Right renal cortex interstitium (tissue), 3 donors: ENCODE measurements at regions not wholly inside any gene's neighbourhood (a gene's known extent, or its start where the extent isn't known, plus 50 kb on each side); places are given as distances from the start of the nearest gene placed in this dataset.

ENCODE experiments used
- DNase-seq, 3 donors: peaks; one replicate each; pipeline ENCODE4 v3.0.0-alpha.2; 2013; ENCODE audit warnings: low read depth in 3 of 3, low spot score in 2 of 3

GRCh38 chr14:101001311-101002069, 98.0 kb upstream of the RTL1 start:
- no peak for DNase-seq

DNA sequence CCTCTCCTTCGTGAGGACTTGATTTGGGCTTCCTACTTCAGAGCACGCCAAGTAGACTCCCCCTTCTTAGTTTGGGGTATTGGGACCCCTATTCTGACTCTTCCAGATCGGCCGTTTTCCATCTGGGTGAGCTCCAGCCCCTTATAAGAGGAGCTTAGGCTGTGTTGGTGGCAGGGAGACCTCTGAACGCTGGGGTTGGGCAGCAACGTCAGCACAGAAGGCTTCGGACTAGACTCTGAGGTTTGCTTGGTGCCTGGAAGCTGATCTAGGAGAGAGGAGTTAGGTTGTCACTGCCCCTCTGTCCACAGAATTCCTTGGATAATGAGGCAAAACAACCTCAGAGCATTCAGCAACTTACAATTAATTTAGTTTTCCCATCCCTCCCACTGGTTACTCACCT, 99.2 kb upstream of the RTL1 start:
- DNase-seq: no peak

- DNase-seq: no peak
Measured at GRCh38 chr14:101004176-101004575, 100.7 kb upstream of the RTL1 start.

DNA sequence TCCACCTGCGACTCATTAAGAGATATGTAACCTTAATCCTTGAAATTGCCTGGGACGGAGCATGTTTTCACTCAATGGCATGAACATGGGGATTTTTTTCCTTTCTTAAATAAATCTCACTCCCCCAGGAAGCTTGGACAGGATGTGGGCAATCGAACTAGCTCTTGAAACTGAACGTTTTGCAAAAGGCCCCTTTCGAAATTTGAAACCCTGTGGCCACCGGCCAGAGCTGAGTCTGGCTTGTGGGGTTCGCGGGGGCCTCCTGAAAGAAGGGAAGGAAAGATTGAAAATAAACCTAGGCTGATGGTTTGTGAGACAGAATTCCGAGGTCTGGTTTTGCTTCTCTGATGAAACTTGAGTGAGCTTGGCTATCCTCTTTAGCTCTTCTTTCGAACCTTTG, 101.4 kb upstream of the RTL1 start:
- DNase-seq: peak in 1 of 3 donors; percentile 1

GRCh38 chr14:101005447-101005846, 101.9 kb upstream of the RTL1 start:
- no peak for DNase-seq

DNA sequence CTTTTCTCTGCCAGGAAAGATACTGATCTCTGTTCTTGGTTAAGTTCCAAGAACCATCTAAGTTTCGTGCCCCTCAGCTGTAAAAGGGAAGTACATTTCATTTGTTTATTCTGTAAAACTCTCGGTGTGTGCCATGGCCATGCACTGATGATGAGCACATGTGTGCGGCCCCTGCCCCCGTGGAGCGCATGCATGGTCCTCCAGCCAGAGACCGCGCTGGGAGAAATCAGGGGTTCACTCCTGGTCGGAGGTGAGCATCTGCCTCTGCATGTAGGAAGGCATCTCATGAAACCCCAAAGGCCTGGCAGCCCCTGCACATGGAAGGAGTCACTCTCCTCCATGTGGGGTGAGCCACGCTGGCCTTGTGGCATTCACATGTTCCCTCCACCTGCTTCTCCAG, 102.5 kb upstream of the RTL1 start:
- no peak for DNase-seq

- no peak for DNase-seq
Measured at GRCh38 chr14:101007004-101007614, 103.6 kb upstream of the RTL1 start.

GRCh38 chr14:101007765-101008164, 104.2 kb upstream of the RTL1 start:
- no peak for DNase-seq

GRCh38 chr14:101008196-101008595, 104.7 kb upstream of the RTL1 start:
- no peak for DNase-seq

DNA sequence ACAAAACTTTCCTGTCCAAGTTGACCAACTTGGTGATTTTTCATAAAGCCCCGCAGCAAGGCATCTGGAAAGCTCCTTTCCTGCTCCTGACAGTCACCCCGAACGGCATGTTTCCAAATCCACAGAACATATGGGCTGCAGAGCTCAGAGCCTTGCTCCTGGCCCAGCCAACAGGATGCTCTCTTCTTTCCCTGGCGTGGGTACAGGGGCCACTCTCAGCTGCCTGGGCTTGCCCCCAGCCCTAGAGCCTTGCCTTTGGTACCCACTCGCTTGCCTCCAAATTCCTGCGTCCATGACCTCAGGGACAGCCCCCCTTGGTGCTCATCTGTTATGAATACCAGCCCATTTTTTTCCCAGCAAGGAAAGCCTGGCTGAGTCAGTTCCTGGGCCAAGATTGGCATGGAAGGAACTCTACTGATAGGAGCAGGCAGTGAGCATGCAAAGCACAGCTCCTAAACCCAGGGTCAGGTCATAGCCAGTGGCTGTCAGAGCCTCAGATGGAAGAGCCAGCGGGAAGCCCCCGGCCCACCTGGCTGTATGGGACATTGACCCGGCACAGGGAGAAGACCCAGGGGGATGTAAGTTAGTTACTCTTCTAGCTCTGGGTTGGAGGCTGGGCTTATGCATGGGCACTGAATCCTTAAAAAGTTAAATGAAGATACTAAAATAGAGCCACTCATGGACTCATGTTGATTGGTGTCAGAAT, 105.3 kb upstream of the RTL1 start:
- no peak for DNase-seq

- no peak for DNase-seq
Measured at GRCh38 chr14:101009531-101009930, 106.0 kb upstream of the RTL1 start.

- DNase-seq: no peak
Measured at GRCh38 chr14:101010293-101010692, 106.8 kb upstream of the RTL1 start.

DNA sequence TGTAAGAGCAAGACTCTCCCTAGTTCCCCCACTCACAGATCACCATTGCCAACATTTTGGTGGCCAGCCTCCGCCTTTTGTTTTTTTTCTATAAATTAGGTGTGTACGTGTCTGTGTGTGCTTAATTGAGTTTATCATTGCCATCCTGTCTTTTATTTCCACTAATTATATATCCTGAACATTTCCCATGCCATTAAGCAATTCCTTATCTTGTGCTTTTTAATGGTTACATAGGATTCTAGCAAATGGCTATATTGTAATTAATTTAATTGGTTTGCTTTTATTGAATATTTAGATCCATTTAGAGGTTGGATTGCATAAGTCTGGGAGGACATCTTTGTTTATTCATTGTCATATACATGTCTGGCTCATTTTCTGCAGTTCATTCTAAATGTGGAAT, 107.3 kb upstream of the RTL1 start:
- no peak for DNase-seq

GRCh38 chr14:101017209-101017608, 113.7 kb upstream of the RTL1 start:
- DNase-seq: no peak

DNA sequence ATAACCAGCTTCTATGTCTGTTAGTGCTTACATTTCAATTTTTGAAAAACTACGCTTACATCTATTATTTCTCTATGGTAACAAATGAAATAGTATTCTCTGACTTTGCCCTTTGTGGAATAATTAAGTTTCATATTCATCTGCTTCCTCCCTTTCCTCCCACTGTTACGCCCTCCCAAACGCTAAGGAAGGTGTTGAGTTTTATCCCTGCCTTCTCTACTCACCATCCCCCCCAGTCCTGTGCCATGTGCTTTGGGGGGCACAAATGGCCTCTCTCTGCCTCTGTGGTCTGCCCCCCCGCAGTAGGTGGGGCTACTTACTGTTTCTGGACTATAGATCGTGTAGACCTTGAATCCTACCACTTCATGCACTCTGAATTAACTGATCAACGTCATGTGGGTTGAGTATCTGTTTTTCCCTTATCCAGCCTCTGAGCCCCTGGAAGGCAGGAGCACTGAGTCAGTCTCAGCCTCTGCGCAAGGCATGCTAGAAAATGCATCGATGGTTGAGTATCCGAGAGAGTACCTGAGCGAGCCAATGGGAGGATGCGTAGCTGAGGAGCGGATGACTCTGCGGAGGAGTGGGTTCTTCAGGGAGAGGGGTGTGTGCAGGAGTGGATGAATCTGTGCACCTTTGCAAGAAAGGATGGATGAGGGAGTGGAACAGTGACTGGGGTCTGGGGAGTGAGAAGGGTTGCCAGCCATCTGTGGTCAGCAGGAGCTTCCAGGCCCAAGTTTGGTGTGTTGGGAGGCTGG, 114.5 kb upstream of the RTL1 start:
- no peak for DNase-seq

GRCh38 chr14:101018561-101019290, 115.2 kb upstream of the RTL1 start:
- DNase-seq: no peak

DNA sequence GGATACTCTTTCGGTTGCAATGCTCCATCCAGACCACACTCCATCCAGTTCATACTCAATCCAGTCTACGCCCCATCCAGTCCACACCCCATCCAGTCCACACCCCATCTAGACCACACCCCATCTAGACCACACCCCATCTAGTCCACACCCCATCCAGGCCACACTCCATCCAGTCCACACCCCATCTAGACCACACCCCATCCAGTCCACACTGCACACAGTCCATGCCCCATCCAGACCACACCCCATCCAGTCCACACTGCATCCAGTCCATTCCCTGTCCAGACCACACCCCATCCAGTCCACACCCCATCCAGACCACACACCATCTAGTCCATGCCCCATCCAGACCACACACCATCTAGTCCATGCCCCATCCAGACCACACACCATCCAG, 116.0 kb upstream of the RTL1 start:
- DNase-seq: no peak

DNA sequence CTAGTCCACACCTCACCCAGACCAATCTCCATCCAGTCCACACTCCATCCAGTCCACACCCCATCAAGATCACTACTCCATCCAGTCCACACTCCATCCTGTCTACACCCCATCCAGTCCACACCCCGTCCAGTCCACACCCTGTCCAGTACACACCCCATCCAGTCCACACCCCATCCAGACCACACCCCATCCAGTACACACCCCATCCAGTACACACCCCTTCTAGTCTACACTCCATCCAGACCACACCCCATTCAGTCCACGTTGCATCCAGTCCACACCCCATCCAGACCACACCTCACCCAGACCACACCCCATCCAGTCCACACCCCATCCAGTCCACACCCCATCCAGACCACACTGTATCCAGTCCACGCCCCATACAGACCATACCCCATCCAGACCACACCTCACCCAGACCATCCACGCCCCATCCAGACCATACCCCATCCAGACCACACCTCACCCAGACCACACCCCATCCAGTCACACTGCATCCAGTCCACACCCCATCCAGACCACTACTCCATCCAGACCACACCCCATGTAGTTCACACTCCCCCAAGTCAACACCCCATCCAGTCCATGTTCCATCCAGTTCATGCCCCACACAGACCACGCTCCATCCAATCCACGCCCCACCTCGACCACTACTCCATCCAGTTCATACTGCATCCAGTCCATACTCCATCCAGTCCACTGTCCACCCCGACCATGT, 116.6 kb upstream of the RTL1 start:
- DNase-seq: no peak

DNA sequence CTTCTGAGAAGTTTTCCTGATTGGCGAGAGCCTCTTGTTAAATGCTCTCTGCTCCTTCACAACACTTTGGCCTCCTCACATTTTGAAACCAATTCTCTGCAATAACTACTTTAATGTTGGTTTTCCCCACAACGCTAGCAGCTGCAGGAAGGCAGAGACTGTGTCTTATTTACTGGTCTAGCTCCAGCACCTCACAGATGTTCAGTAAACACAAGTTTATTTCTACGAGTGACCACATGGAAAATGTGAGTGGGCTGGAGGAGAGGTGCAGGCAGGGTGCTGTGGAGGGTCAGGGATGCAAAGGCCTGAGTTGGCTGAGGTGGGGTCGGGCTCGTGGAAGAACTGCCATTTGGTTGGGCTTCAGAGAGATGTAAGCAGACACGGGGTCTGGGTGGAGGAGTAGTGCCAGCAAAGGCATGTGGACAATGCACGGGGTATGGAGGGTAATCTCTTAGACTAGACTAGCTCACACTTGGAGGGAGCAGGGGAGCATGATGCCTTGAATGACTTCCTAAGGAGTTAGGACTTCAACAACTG, 117.4 kb upstream of the RTL1 start:
- DNase-seq: no peak

DNA sequence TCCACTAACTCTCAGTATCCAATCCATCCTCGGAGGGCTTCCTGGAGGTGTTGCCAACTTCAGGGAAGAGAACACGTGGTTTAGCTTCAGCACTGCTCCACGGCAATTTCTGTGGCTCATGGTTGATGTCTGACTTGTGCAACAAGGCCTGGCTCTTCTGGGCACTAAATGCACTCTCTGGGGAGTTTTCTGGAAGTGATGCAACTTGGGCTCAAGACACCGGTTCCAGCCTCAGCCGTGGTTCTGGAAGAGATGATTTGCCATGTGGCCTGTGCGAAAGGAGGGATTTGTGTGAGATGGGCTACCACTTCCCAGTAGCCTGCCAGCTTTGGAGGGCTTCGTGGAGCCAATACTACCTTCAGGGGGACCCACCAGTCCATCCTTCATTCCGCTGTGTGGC, 118.6 kb upstream of the RTL1 start:
- DNase-seq: no peak
